Effector CD4-positive, alpha-beta T cell (primary cell): ENCODE measurements at regions not wholly inside any gene's neighbourhood (a gene's known extent, or its start where the extent isn't known, plus 50 kb on each side); places are given as distances from the start of the nearest gene placed in this dataset.

ENCODE experiments used
- DNase-seq: peaks from one replicate; pipeline ENCODE4 v3.0.0-alpha.2; 2020

GRCh38 chr17:79539944-79540705, 70.7 kb downstream of the RBFOX3 start:
- DNase-seq: no peak

GRCh38 chr17:79538291-79538690, 72.6 kb downstream of the RBFOX3 start:
- DNase-seq: no peak

- DNase-seq: no peak
These were observed 73.2 kb downstream of the RBFOX3 start for GRCh38 chr17:79537686-79538085.

- DNase-seq: no peak
These were observed 73.8 kb downstream of the RBFOX3 start for GRCh38 chr17:79537061-79537460.

- DNase-seq: no peak
These were observed 74.5 kb downstream of the RBFOX3 start for GRCh38 chr17:79536212-79536840.

GRCh38 chr17:79535728-79536025, 75.2 kb downstream of the RBFOX3 start:
- DNase-seq: no peak

GRCh38 chr17:79534851-79535727, 75.8 kb downstream of the RBFOX3 start:
- no peak for DNase-seq

GRCh38 chr17:79534111-79534510, 76.7 kb downstream of the RBFOX3 start:
- DNase-seq: no peak

GRCh38 chr17:79533116-79533515, 77.7 kb downstream of the RBFOX3 start:
- no peak for DNase-seq

GRCh38 chr17:79532107-79532790, 78.6 kb downstream of the RBFOX3 start:
- no peak for DNase-seq

- DNase-seq: no peak
These were observed 79.4 kb downstream of the RBFOX3 start for GRCh38 chr17:79531191-79532095.

GRCh38 chr17:79530361-79531105, 80.3 kb downstream of the RBFOX3 start:
- DNase-seq: no peak

- DNase-seq: no peak
These were observed 81.2 kb downstream of the RBFOX3 start for GRCh38 chr17:79529661-79530081.

GRCh38 chr17:79528592-79529125, 82.2 kb downstream of the RBFOX3 start:
- DNase-seq: no peak

- no peak for DNase-seq
These were observed 83.5 kb downstream of the RBFOX3 start for GRCh38 chr17:79527306-79527705.

- no peak for DNase-seq
These were observed 84.8 kb downstream of the RBFOX3 start for GRCh38 chr17:79525793-79526677.

GRCh38 chr17:79524213-79525187, 86.4 kb downstream of the RBFOX3 start:
- no peak for DNase-seq

GRCh38 chr17:79522414-79522813, 88.4 kb downstream of the RBFOX3 start:
- DNase-seq: no peak

GRCh38 chr17:79521225-79521624, 89.6 kb downstream of the RBFOX3 start:
- DNase-seq: no peak
